ENCODE measurements at regions not wholly inside any gene's neighbourhood (a gene's known extent, or its start where the extent isn't known, plus 50 kb on each side); places are given as distances from the start of the nearest gene placed in this dataset.

DNA sequence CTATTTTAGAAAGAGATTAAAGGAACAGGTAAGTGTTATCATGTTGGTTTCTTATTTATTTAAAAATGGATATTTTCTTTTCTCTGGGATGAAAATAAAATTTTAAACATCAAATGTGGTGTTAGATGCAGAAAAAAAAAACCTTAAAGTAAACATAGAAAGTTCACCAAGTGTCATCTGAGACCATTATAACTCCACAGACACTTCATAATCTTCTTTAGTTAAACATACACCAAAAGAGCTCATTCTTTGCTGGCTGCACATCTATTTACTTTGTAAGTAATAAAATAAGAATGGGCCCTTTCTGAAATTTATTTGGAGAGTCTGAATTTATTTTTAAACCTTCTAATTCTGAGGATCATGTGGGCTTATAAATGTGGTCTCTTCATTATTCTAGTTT is 460.7 kb upstream of the CTSO start:
- Histone ChIP-seq H3K4me1 (no peaks in the 10 kb centered on the region), H3K9me3 (no peaks in the 10 kb centered on the region), H3K36me3 (no peaks in the 10 kb centered on the region), H3K4me3 (no peak overlapping the region), H3K27me3 (ENCODE audit: low read depth) (no peaks in the 10 kb centered on the region), H3K27ac (no peak overlapping the region)
- ATAC-seq (no peak), DNase-seq (no peak)
- TF ChIP-seq, protein P1, sequence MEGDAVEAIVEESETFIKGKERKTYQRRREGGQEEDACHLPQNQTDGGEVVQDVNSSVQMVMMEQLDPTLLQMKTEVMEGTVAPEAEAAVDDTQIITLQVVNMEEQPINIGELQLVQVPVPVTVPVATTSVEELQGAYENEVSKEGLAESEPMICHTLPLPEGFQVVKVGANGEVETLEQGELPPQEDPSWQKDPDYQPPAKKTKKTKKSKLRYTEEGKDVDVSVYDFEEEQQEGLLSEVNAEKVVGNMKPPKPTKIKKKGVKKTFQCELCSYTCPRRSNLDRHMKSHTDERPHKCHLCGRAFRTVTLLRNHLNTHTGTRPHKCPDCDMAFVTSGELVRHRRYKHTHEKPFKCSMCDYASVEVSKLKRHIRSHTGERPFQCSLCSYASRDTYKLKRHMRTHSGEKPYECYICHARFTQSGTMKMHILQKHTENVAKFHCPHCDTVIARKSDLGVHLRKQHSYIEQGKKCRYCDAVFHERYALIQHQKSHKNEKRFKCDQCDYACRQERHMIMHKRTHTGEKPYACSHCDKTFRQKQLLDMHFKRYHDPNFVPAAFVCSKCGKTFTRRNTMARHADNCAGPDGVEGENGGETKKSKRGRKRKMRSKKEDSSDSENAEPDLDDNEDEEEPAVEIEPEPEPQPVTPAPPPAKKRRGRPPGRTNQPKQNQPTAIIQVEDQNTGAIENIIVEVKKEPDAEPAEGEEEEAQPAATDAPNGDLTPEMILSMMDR (IDR thresholded peaks at IDR 0.05) = no peak
- intact Hi-C loops (cut with DNase I) = no loop called here

DNA sequence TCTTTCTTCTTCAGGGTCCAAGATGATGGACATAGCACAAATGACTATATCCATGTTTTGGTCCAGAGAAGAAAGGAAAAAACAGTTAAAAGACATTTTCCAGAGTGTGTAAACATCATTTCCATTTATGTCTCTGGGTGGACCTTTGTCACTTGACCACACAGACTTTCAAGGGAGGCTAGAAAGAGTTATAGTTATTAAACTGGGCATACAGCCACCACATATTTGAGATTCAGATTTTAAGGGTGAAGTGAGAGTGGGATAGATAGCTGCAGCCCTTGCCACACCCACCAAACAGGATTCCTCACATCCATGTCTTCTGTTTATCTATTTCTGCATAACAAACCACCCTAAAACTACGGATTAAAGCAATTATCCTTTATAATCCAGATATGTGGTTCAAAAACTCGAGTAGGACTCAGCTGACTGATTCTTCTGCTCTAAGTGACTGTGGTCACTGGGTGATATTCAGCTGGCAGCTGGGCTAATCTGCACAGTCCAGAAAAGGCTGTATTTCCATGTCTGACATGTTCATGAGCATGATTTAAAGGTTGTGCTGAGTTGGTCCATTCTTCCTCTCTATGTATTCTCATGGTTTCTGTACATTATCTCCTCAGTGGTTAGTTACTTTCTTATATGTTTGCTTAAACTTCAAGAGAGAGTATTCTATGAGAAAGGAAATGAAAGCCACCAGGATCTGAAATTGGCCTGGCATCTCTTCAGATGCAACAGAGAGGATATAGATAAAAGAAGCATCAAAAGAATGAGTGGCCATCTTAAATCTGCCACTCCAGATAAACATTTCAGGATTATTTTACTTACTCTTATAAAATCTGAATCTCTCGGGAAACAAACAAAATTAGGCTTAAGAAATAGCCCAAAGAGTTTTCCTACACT is 459.8 kb upstream of the CTSO start:
- Histone ChIP-seq H3K27ac (no peak overlapping the region), H3K4me3 (no peak overlapping the region), H3K27me3 (ENCODE audit: low read depth) (no peaks in the 10 kb centered on the region), H3K9me3 (no peaks in the 10 kb centered on the region), H3K36me3 (no peaks in the 10 kb centered on the region), H3K4me1 (no peaks in the 10 kb centered on the region)
- DNase-seq = no peak
- intact Hi-C loops (cut with DNase I) = no loop called here
- ATAC-seq = no peak
- TF ChIP-seq, protein P1 (IDR thresholded peaks at IDR 0.05) = no peak

DNA sequence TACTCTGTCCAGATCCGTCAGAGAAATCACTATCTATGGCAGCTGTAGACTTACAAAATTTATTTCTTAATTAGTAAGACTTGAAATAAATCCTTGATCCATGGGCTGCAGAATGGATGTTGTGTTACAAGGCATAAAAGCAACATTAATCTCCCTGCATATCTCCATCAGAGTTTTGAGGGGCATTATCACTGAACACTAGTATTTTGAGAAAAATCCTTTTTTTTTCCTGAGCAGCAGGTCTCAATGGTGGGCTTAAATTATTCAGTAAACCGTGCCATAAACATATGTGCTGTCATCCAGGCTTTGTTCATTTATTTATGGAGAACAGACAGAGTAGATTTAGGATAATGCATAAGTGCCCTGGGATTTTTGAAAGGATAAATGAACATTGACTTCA is 457.9 kb upstream of the CTSO start:
- TF ChIP-seq, protein P1 (IDR thresholded peaks at IDR 0.05) = no peak
- no peaks in the 10 kb centered on the region for H3K27me3 ChIP-seq (ENCODE audit: low read depth)
- H3K4me1 ChIP-seq = no peaks in the 10 kb centered on the region
- no peak overlapping the region for H3K27ac ChIP-seq
- no peak for DNase-seq
- no peaks in the 10 kb centered on the region for H3K9me3 ChIP-seq
- intact Hi-C loops (cut with DNase I) = no loop called here
- H3K36me3 ChIP-seq = no peaks in the 10 kb centered on the region
- ATAC-seq = no peak
- H3K4me3 ChIP-seq = no peak overlapping the region

DNA sequence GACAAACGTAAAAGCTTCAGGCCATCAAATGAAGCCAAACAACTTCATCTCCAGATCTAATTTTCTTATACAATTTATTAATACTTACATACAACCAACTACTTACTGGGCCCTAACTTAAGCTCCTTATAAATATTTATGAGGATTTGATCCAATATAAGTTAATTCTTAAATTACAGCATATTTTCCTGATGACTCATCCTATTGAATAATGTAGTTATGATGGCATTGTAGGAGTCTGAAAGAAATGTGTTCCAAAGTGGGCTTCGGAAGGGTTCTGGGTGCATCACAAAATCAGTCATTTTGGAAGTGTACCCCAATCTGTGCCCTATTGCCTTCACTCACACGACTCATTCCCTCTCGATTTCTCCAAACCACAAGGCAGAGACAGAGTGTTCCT is 455.1 kb upstream of the CTSO start:
- ATAC-seq (no peak), DNase-seq (no peak)
- Histone ChIP-seq H3K9me3 (peaks cover 5% of the 10 kb centered on the region), H3K36me3 (no peaks in the 10 kb centered on the region), H3K4me1 (no peaks in the 10 kb centered on the region), H3K27me3 (ENCODE audit: low read depth) (no peaks in the 10 kb centered on the region), H3K4me3 (no peak overlapping the region), H3K27ac (no peak overlapping the region)
- intact Hi-C loops (cut with DNase I) = no loop called here
- TF ChIP-seq, protein P1 (IDR thresholded peaks at IDR 0.05) = no peak

DNA sequence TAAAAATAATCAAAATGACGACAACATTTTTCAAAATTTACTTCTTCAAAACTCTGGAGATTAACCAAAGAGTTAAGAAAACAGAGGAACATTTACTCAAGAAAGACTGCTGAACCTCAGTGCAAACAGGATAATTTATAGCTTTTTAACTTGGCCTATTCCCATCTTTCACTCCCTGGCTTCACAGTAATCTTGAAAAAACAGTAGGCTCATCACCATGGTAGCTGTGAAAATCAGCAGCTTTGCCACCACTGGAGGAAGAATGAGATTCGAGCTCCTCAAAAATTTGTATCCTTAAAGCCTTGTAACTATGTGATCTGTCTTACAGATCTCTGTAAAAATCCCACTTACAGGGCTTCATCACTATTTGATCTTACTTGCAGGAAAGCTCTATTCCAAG is 447.7 kb upstream of the CTSO start:
- intact Hi-C loops (cut with DNase I) = no loop called here
- TF ChIP-seq, protein P1 (IDR thresholded peaks at IDR 0.05) = no peak
- no peak for DNase-seq
- Histone ChIP-seq H3K36me3 (no peaks in the 10 kb centered on the region), H3K27ac (no peak overlapping the region), H3K9me3 (peaks cover 11% of the 10 kb centered on the region), H3K4me1 (no peaks in the 10 kb centered on the region), H3K4me3 (no peak overlapping the region), H3K27me3 (ENCODE audit: low read depth) (no peaks in the 10 kb centered on the region)
- ATAC-seq = no peak
